ENCODE measurements at regions not wholly inside any gene's neighbourhood (a gene's known extent, or its start where the extent isn't known, plus 50 kb on each side); places are given as distances from the start of the nearest gene placed in this dataset.

DNA sequence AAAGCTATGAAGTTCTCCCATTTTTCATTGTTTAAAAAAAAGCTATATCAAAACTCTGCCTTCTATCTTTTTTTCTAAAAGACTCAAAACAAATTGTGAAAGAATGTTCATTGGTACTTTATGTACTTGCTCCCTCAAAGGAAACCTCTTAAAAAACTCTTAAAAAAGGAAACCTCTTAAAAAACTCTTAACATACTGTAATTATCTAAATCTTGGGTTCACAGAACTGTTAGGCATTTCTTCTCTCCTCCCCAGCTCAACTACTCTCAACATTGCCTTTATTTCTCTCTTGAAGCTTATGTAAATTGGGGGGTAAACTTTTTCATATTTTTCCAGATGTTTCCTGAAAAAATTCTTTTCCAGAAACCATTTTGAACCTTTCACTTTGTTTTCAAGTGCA, 330.5 kb upstream of the SLC39A10 start:
- Histone ChIP-seq H3K23me2 (ENCODE audit: low read depth, low read length) (no peaks in the 10 kb centered on the region), H3K4ac (replicated peaks; ENCODE audit: insufficient read length, low read depth, low read length) (no peak overlapping the region), H3K14ac (ENCODE audit: insufficient read length) (no peak overlapping the region), H2BK20ac (ENCODE audit: low read length) (no peak overlapping the region), H3K9ac (replicated peaks in 1 of 4; ENCODE audit: extremely low read depth in 1 of 4, low read depth in 3 of 4, low read length in 3 of 4) (no peak overlapping the region), H2BK5ac (ENCODE audit: low read depth, low read length) (no peak overlapping the region), H3K27me3 (replicated peaks in 1 of 4; ENCODE audit: control insufficient read depth in 3 of 4, extremely low read depth in 1 of 4, insufficient read depth in 3 of 4, low read length in 3 of 4) (no peaks in the 10 kb centered on the region), H2BK15ac (ENCODE audit: low read length) (no peak overlapping the region), H3K18ac (ENCODE audit: extremely low read depth, low read length) (no peak overlapping the region), H3K23ac (ENCODE audit: insufficient read length) (no peak overlapping the region), H3K79me2 (ENCODE audit: control insufficient read depth in 1 of 2, insufficient read depth in 2 of 2, low read length in 2 of 2) (no peaks in the 10 kb centered on the region), H4K8ac (ENCODE audit: extremely low read depth, insufficient read depth, low read length) (no peak overlapping the region), H4K5ac (ENCODE audit: insufficient read length, low read depth, low read length) (no peak overlapping the region), H3K79me1 (ENCODE audit: low read depth, low read length) (no peaks in the 10 kb centered on the region), H4K20me1 (replicated peaks in 1 of 2; ENCODE audit: control insufficient read depth in 1 of 2, insufficient read depth in 2 of 2, low read length in 2 of 2) (no peaks in the 10 kb centered on the region), H3K9me3 (ENCODE audit: insufficient read depth in 2 of 2, low read depth in 1 of 2, low read length in 1 of 2) (no peaks in the 10 kb centered on the region), H2BK12ac (ENCODE audit: low read depth, low read length) (no peak overlapping the region), H2BK120ac (replicated peaks; ENCODE audit: low read depth, low read length) (no peak overlapping the region), H3K4me1 (replicated peaks in 1 of 4; ENCODE audit: control insufficient read depth in 3 of 4, insufficient read depth in 4 of 4, low read length in 3 of 4) (no peaks in the 10 kb centered on the region), H3K4me2 (ENCODE audit: insufficient read depth in 1 of 2, low read depth in 2 of 2, low read length in 2 of 2) (no peak overlapping the region), H2AK5ac (ENCODE audit: low read depth, low read length) (no peak overlapping the region), H2AFZ (ENCODE audit: low read length) (no peak overlapping the region), H3K27ac (ENCODE audit: low read depth, low read length) (no peak overlapping the region), H3K36me3 (ENCODE audit: control insufficient read depth in 2 of 4, insufficient read depth in 4 of 4, low read length in 3 of 4) (no peaks in the 10 kb centered on the region), H4K91ac (replicated peaks; ENCODE audit: insufficient read length, low read length) (no peak overlapping the region), H3K4me3 (ENCODE audit: extremely low read depth in 1 of 4, insufficient read depth in 2 of 4, low read depth in 3 of 4, low read length in 4 of 4) (no peak overlapping the region), H3K56ac (replicated peaks; ENCODE audit: insufficient read length, low read depth, low read length) (no peak overlapping the region)
- FAIRE-seq (no peak), DNase-seq (ENCODE audit: low read depth in 1 of 2, low spot score in 2 of 2) (no peak)
- CTCF ChIA-PET (ENCODE audit: partially characterized antibody), result interaction anchor here (0.5 kb wide), 1 partner anchor 1073 kb away, joined by 4 read pairs; no protein-coding TSS in a partner anchor
- POLR2A ChIA-PET (ENCODE audit: partially characterized antibody), result no interaction called here
- no peak for TF ChIP-seq ASH2L (IDR thresholded peaks at IDR 0.05; ENCODE audit: low read length)
- no peak for TF ChIP-seq KDM5A (IDR thresholded peaks at IDR 0.05; ENCODE audit: low read length)
- no peak for TF ChIP-seq TEAD4 (IDR thresholded peaks at IDR 0.05; ENCODE audit: low read depth, low read length)
- TF ChIP-seq TCF12 (IDR thresholded peaks at IDR 0.05; ENCODE audit: low read depth, low read length), result no peak
- TF ChIP-seq EGR1 (IDR thresholded peaks at IDR 0.05; ENCODE audit: borderline replicate concordance, low read depth, low read length), result no peak
- no peak for TF ChIP-seq CBX8 (IDR thresholded peaks at IDR 0.05; ENCODE audit: borderline replicate concordance, low read depth, low read length)
